Vagina (tissue), 2 donors: ENCODE measurements at regions not wholly inside any gene's neighbourhood (a gene's known extent, or its start where the extent isn't known, plus 50 kb on each side); places are given as distances from the start of the nearest gene placed in this dataset.

Experiments used
- DNase-seq, 2 donors: peaks; one replicate each; pipeline ENCODE4 v3.0.0-alpha.2; 2017; ENCODE audit errors: extremely low spot score in 2 of 2
- H3K27ac ChIP-seq: fragments of 200-600 bp; sonication (generic); one replicate; pipeline ENCODE4 v1.5.1; 2019
- H3K27me3 ChIP-seq: fragments of 200-600 bp; sonication (generic); one replicate; pipeline ENCODE4 v1.5.1; 2019
- H3K36me3 ChIP-seq, 2 donors: fragments of 200-600 bp; sonication (generic); one replicate each; pipeline ENCODE4 v1.5.1; 2017 to 2019
- H3K4me1 ChIP-seq: fragments of 200-600 bp; sonication (generic); one replicate; pipeline ENCODE4 v1.5.1; 2019
- H3K4me3 ChIP-seq, 2 donors: fragments of 200-600 bp; sonication (generic); 1 replicate in 1 of 2; 2 replicates in 1 of 2; pipeline ENCODE4 v1.5.1; 2016 to 2019
- H3K9me3 ChIP-seq: fragments of 200-600 bp; sonication (generic); one replicate; pipeline ENCODE4 v1.5.1; 2019
- POLR2A ChIP-seq, 2 donors: fragments of 450-650 bp; IDR thresholded peaks; one replicate each; pipeline ENCODE4 v1.6.1; 2017; ENCODE audit warnings: antibody characterized with exemption in 2 of 2, mild to moderate bottlenecking in 2 of 2, moderate library complexity in 2 of 2
- POLR2AphosphoS5 ChIP-seq, 2 donors: sonication (generic); formaldehyde crosslinking; IDR thresholded peaks; one replicate each; pipeline ENCODE4 v1.9.0; 2017; ENCODE audit warnings: antibody characterized with exemption in 2 of 2, mild to moderate bottlenecking in 2 of 2, low read depth in 1 of 2; ENCODE audit not compliant: insufficient read depth in 1 of 2
- intact Hi-C: fragments of 100-400 bp; cut with DNase I; formaldehyde crosslinking; loops from one replicate; pipeline ENCODE4 v1.15.1; 2023
- TF ChIP-seq, protein P1 (sequence below), 3 experiments: fragments of 450-650 bp in 2 of 3; fragments of 200-600 bp in 1 of 3; sonication (generic) in 1 of 3; IDR thresholded peaks; one replicate each; pipeline ENCODE4 v1.5.1; 2017 to 2019; ENCODE audit warnings: antibody characterized with exemption in 3 of 3, mild to moderate bottlenecking in 2 of 3, moderate library complexity in 2 of 3

DNA sequence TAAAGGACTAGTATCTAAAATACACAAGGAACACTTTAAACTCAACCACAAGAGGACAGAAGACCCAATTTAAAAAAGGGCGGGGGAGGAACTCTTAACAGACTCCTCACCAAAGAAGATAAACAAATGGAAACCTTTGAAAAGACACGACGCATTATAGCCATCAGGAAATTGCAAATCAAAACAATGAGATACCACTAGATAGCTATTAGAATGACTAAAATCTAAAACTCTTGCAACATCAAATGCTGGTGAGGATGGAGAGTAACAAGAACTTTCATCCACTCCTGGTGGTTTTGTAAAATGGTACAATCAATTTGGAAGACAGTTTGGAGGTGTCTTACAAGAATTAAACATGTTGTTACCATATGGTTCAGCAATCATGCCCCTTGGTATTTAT lies 708.2 kb downstream of the BRINP3 start:
- H3K4me3 ChIP-seq: no peak overlapping the region
- H3K36me3 ChIP-seq: no peaks in the 10 kb centered on the region
- intact Hi-C loops: no loop called here
- H3K27ac ChIP-seq: no peak overlapping the region
- H3K4me1 ChIP-seq: no peaks in the 10 kb centered on the region
- no peak for DNase-seq
- no peaks in the 10 kb centered on the region for H3K9me3 ChIP-seq
- no peaks in the 10 kb centered on the region for H3K27me3 ChIP-seq
- TF ChIP-seq, protein P1, sequence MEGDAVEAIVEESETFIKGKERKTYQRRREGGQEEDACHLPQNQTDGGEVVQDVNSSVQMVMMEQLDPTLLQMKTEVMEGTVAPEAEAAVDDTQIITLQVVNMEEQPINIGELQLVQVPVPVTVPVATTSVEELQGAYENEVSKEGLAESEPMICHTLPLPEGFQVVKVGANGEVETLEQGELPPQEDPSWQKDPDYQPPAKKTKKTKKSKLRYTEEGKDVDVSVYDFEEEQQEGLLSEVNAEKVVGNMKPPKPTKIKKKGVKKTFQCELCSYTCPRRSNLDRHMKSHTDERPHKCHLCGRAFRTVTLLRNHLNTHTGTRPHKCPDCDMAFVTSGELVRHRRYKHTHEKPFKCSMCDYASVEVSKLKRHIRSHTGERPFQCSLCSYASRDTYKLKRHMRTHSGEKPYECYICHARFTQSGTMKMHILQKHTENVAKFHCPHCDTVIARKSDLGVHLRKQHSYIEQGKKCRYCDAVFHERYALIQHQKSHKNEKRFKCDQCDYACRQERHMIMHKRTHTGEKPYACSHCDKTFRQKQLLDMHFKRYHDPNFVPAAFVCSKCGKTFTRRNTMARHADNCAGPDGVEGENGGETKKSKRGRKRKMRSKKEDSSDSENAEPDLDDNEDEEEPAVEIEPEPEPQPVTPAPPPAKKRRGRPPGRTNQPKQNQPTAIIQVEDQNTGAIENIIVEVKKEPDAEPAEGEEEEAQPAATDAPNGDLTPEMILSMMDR (IDR thresholded peaks at IDR 0.05): no peak
- TF ChIP-seq POLR2A (IDR thresholded peaks at IDR 0.05) (no peak), POLR2AphosphoS5 (IDR thresholded peaks at IDR 0.05; ENCODE audit: insufficient read depth in 1 of 2, low read depth in 1 of 2) (no peak)

DNA sequence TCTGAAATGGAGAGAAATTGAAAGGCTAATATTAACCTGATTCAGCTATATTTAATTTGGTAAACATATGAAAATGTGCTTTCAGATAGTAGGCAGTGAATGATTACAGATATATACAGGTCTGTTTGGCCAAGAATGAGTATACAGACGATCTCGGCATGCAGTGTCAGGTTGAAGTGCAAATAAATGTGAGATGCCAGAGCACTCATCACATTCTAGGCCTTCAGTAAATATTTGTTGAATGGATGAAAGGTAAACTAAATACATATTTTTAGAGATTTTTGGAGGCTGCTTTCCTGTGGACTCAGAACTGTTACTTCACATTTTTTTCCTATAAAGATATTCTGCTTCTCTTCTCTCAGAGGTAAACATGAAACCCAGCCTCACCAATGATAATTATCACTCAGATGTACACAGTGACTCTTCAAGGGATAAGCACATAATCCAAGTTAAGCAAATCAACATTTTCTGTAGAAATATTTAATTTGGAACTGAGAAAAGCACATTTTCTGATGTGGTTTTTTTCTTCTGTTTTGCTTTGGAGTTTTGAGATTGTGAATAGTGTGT lies 702.9 kb downstream of the BRINP3 start:
- Histone ChIP-seq H3K36me3 (no peaks in the 10 kb centered on the region), H3K27me3 (no peaks in the 10 kb centered on the region), H3K9me3 (no peaks in the 10 kb centered on the region), H3K27ac (no peak overlapping the region), H3K4me3 (no peak overlapping the region), H3K4me1 (no peaks in the 10 kb centered on the region)
- intact Hi-C loops: no loop called here
- no peak for TF ChIP-seq POLR2AphosphoS5 (IDR thresholded peaks at IDR 0.05; ENCODE audit: insufficient read depth in 1 of 2, low read depth in 1 of 2)
- TF ChIP-seq POLR2A (IDR thresholded peaks at IDR 0.05): no peak
- TF ChIP-seq, protein P1 (IDR thresholded peaks at IDR 0.05): no peak
- DNase-seq: no peak

DNA sequence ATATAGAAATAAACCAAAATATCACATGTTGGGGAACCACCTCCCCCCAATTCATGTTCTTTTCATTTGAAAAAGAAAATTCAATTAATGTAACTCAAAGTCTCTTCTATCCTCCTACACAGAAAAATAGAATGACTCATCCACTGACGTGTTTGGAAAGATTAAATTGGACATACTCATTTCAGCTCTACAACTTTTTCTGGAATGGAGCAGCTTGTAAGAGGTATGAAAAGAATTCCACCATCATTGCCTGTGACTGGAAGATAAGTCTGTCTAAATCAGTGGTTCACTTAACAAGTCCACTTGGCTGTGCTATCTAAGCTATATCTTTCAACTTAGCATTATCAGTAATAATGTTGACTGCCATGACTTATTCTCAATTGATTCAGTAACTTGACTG lies 702.3 kb downstream of the BRINP3 start:
- H3K27me3 ChIP-seq: no peaks in the 10 kb centered on the region
- no peaks in the 10 kb centered on the region for H3K4me1 ChIP-seq
- no peak for DNase-seq
- intact Hi-C loops: no loop called here
- no peak overlapping the region for H3K4me3 ChIP-seq
- no peak overlapping the region for H3K27ac ChIP-seq
- TF ChIP-seq, protein P1 (IDR thresholded peaks at IDR 0.05): no peak
- TF ChIP-seq POLR2AphosphoS5 (IDR thresholded peaks at IDR 0.05; ENCODE audit: insufficient read depth in 1 of 2, low read depth in 1 of 2) (no peak), POLR2A (IDR thresholded peaks at IDR 0.05) (no peak)
- no peaks in the 10 kb centered on the region for H3K9me3 ChIP-seq
- no peaks in the 10 kb centered on the region for H3K36me3 ChIP-seq

DNA sequence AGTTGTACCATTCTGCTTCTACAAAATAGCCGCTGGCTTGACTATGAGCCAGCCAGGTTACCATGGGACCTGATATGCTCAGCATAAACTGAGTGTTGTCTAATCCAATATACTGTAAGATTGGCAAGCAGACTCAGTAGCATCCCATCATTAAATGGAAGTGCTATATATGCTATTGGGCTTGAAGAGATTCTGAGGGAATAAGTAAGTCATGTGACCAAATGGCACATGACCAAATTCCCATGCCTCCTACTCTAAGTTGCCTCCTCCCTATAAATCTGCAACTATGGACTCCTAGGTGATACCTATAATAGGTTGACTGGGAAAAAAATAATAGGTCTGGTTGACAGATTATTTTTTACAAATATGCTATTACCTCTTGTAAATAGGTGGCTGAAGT lies 698.6 kb downstream of the BRINP3 start:
- Histone ChIP-seq H3K27ac (no peak overlapping the region), H3K27me3 (no peaks in the 10 kb centered on the region), H3K4me3 (no peak overlapping the region), H3K36me3 (no peaks in the 10 kb centered on the region), H3K9me3 (no peaks in the 10 kb centered on the region), H3K4me1 (no peaks in the 10 kb centered on the region)
- no peak for TF ChIP-seq POLR2A (IDR thresholded peaks at IDR 0.05)
- TF ChIP-seq, protein P1 (IDR thresholded peaks at IDR 0.05): no peak
- TF ChIP-seq POLR2AphosphoS5 (IDR thresholded peaks at IDR 0.05; ENCODE audit: insufficient read depth in 1 of 2, low read depth in 1 of 2): no peak
- intact Hi-C loops: no loop called here
- no peak for DNase-seq

DNA sequence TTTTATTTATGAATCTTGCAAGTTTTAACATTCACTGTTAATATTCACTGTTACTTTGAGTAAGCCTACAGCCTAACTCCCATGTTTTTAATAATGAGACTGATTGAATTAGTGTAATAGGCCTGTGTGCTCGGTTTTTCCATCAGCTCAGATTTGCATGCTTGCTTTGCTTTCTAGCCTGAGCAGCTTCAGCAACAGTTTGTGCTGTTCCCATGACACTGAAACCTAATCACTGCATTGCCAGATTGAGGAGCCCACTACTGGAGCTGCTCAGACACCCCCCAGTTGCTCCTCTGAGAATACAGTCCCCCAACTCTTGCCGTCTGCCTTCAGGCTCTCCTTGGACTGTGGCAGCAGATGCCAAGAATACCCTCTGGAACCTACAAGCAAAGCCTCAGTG lies 695.4 kb downstream of the BRINP3 start:
- TF ChIP-seq POLR2A (IDR thresholded peaks at IDR 0.05) (no peak), POLR2AphosphoS5 (IDR thresholded peaks at IDR 0.05; ENCODE audit: insufficient read depth in 1 of 2, low read depth in 1 of 2) (no peak)
- TF ChIP-seq, protein P1 (IDR thresholded peaks at IDR 0.05): no peak
- no peak for DNase-seq
- Histone ChIP-seq H3K9me3 (no peaks in the 10 kb centered on the region), H3K4me3 (no peak overlapping the region), H3K36me3 (no peaks in the 10 kb centered on the region), H3K27ac (no peak overlapping the region), H3K4me1 (no peaks in the 10 kb centered on the region), H3K27me3 (no peaks in the 10 kb centered on the region)
- intact Hi-C loops: no loop called here
